K562 (cell line): ENCODE measurements at regions not wholly inside any gene's neighbourhood (a gene's known extent, or its start where the extent isn't known, plus 50 kb on each side); places are given as distances from the start of the nearest gene placed in this dataset.
A peak's percentile ranks its signal among the peaks of the same experiment; 100 is the strongest.

ENCODE experiments used
- ATAC-seq: fragments of 200-7000 bp; cut with Tn5 transposase; 3 replicates; pipeline ENCODE4 v1.9.1; 2020; ENCODE audit warnings: moderate library complexity
- BruUV-seq: library from RNA; stranded (reverse); fragments of 400-500 nt; replicated peaks from 2 replicates; lab custom pipeline; 2021; lab: Mats Ljungman, UMichigan
- CTCF ChIA-PET: fragments of 300-600 bp; formaldehyde crosslinking; extraction: SDS; loops from one replicate; lab custom pipeline; 2021; ENCODE audit warnings: low intra/inter-chr PET ratio; lab: Yijun Ruan, JAX
- POLR2A ChIA-PET: fragments of 300-600, 350-650 bp; sonication (Branson Sonifier 250); formaldehyde crosslinking; extraction: SDS; loops from one replicate; lab custom pipeline; 2021; ENCODE audit warnings: antibody characterized with exemption, inconsistent platforms; lab: Yijun Ruan, JAX
- DNase-seq, 4 experiments: peaks; one replicate each; pipeline versions ENCODE4 v3.0.0 to v3.0.0-alpha.2; 2011 to 2018; ENCODE audit warnings: low spot score in 3 of 4, mixed read lengths in 3 of 4; ENCODE audit errors: extremely low read depth in 1 of 4
- FAIRE-seq: peaks from 2 replicates; lab custom pipeline; 2011; peaks lifted over from hg19 to GRCh38; lab: Jason Lieb, UNC
- H2AFZ ChIP-seq: 2 replicates; pipeline ENCODE4 v1.6.0; 2011; ENCODE audit warnings: low read depth, low read length, control low read depth, inconsistent platforms
- H3K27ac ChIP-seq: fragments of 200-600 bp; 3 replicates; pipeline ENCODE4 v1.8.0; 2011; ENCODE audit warnings: low read depth, mild to moderate bottlenecking, control low read depth, inconsistent platforms, low read length, moderate library complexity, mixed read lengths; ENCODE audit errors: extremely low read depth
- H3K27me3 ChIP-seq, 2 experiments: fragments of 300-600 bp in 1 of 2; 2 replicates in 1 of 2; 3 replicates in 1 of 2; pipeline versions ENCODE4 v1.6.0 to v1.8.0; 2011; ENCODE audit warnings: inconsistent platforms in 2 of 2, low read length in 2 of 2, mild to moderate bottlenecking in 1 of 2, mixed read lengths in 1 of 2, moderate library complexity in 1 of 2; ENCODE audit not compliant: control insufficient read depth in 2 of 2, insufficient read depth in 2 of 2
- H3K36me3 ChIP-seq: fragments of 300-600 bp; 3 replicates; pipeline ENCODE4 v1.8.0; 2011; ENCODE audit warnings: mild to moderate bottlenecking, low read length, inconsistent platforms; ENCODE audit not compliant: control insufficient read depth, insufficient read depth
- H3K4me1 ChIP-seq, 2 experiments: fragments of 200-600 bp in 1 of 2; replicated peaks in 1 of 2; 2 replicates in 1 of 2; 3 replicates in 1 of 2; pipeline versions ENCODE4 v1.5.1 to v1.8.0; 2011; ENCODE audit warnings: inconsistent platforms in 2 of 2, low read length in 2 of 2, mild to moderate bottlenecking in 1 of 2, mixed read lengths in 1 of 2, moderate library complexity in 1 of 2; ENCODE audit not compliant: control insufficient read depth in 2 of 2, insufficient read depth in 2 of 2
- H3K4me2 ChIP-seq: 2 replicates; pipeline ENCODE4 v1.6.1; 2011; ENCODE audit warnings: low read length, control low read depth, inconsistent platforms, mixed read lengths; ENCODE audit not compliant: insufficient read depth
- H3K4me3 ChIP-seq: fragments of 200-600 bp; sonication (generic), shearing (Covaris generic); 2 replicates; pipeline ENCODE4 v1.5.1; 2016; ENCODE audit warnings: control low read depth, inconsistent platforms
- H3K79me2 ChIP-seq: fragments of 200-600 bp; 3 replicates; pipeline ENCODE4 v1.8.0; 2011; ENCODE audit warnings: low read length, inconsistent platforms; ENCODE audit not compliant: control insufficient read depth, insufficient read depth
- H3K9ac ChIP-seq, 2 experiments: 2 replicates each; pipeline versions ENCODE4 v1.6.0 to v1.6.1; 2011; ENCODE audit warnings: low read depth in 2 of 2, low read length in 2 of 2, control low read depth in 1 of 2, inconsistent platforms in 1 of 2, mild to moderate bottlenecking in 1 of 2, mixed read lengths in 1 of 2; ENCODE audit not compliant: insufficient read depth in 1 of 2
- H3K9me1 ChIP-seq: one replicate; pipeline ENCODE4 v1.6.0; 2011; ENCODE audit warnings: inconsistent platforms, mild to moderate bottlenecking, low read length, moderate library complexity; ENCODE audit not compliant: control insufficient read depth, insufficient read depth
- H3K9me3 ChIP-seq: replicated peaks from 2 replicates; pipeline ENCODE4 v1.5.1; 2011; ENCODE audit warnings: low read depth, low read length, inconsistent platforms; ENCODE audit not compliant: control insufficient read depth, insufficient read depth
- H4K20me1 ChIP-seq: replicated peaks from 2 replicates; pipeline ENCODE4 v1.6.1; 2011; ENCODE audit warnings: low read length, inconsistent platforms, mixed read lengths; ENCODE audit not compliant: control insufficient read depth, insufficient read depth
- CEBPG ChIP-seq, 3 experiments: fragments of 200-800 bp in 1 of 3; sonication (Bioruptor generic) in 1 of 3; sonication (generic) in 1 of 3; formaldehyde crosslinking in 1 of 3; IDR thresholded peaks in 2 of 3; conservative IDR thresholded peaks in 1 of 3; 2 replicates each; pipeline versions ENCODE4 v1.6.1 to v1.8.0; 2016 to 2022; ENCODE audit warnings: missing compliant biosample characterization in 2 of 3, missing genetic modification characterization in 2 of 3, mild to moderate bottlenecking in 1 of 3, missing genetic modification reagents in 1 of 3
- CHD2 ChIP-seq: IDR thresholded peaks from 2 replicates; pipeline ENCODE4 v1.6.1; 2011; ENCODE audit warnings: low read depth, low read length
- CREM ChIP-seq: IDR thresholded peaks from 2 replicates; pipeline ENCODE4 v1.6.1; 2014; ENCODE audit warnings: antibody characterized with exemption, low read depth
- HDAC1 ChIP-seq, 2 experiments: fragments of 450-650 bp; IDR thresholded peaks; 2 replicates each; pipeline ENCODE4 v1.6.1; 2016 to 2017; ENCODE audit warnings: inconsistent platforms in 1 of 2, mild to moderate bottlenecking in 1 of 2, moderate library complexity in 1 of 2
- IFI16 ChIP-seq: fragments of 250-450 bp; sonication (Bioruptor Pico); IDR thresholded peaks from 2 replicates; pipeline ENCODE4 v2.1.2; 2022; ENCODE audit warnings: mild to moderate bottlenecking, inconsistent platforms
- KAT8 ChIP-seq: fragments of 450-650 bp; IDR thresholded peaks from 2 replicates; pipeline ENCODE4 v1.6.1; 2016; ENCODE audit warnings: low read depth, mild to moderate bottlenecking
- POLR2G ChIP-seq: fragments of 200-400 bp; formaldehyde crosslinking; IDR thresholded peaks from 2 replicates; pipeline ENCODE4 v1.6.1; 2017; ENCODE audit warnings: low read depth, mild to moderate bottlenecking, antibody characterized with exemption, low read length, moderate library complexity
- TCF15 ChIP-seq: fragments of 250-450 bp; sonication (Bioruptor Pico); IDR thresholded peaks from 2 replicates; pipeline ENCODE4 v1.8.0; 2022; ENCODE audit warnings: moderate library complexity, mild to moderate bottlenecking, inconsistent platforms
- ZKSCAN1 ChIP-seq: fragments of 150-350 bp; IDR thresholded peaks from 2 replicates; pipeline ENCODE4 v1.6.1; 2016; ENCODE audit warnings: low read depth, low read length
- ZNF3 ChIP-seq: fragments of 250-450 bp; sonication (Bioruptor Pico); IDR thresholded peaks from 2 replicates; pipeline ENCODE4 v1.5.0; 2021; ENCODE audit warnings: mild to moderate bottlenecking, moderate library complexity
- ZNF407 ChIP-seq: fragments of 450-650 bp; IDR thresholded peaks from 2 replicates; pipeline ENCODE4 v1.6.1; 2016; ENCODE audit warnings: low read depth
- ZNF583 ChIP-seq: fragments of 250-450 bp; sonication (Bioruptor Pico); IDR thresholded peaks from 2 replicates; pipeline ENCODE4 v1.4.0; 2020
- ZNF75A ChIP-seq: fragments of 450-650 bp; formaldehyde crosslinking; IDR thresholded peaks from 2 replicates; pipeline ENCODE4 v1.4.0; 2020; ENCODE audit warnings: mild to moderate bottlenecking
- WGBS: fragments of 100-300 bp; shearing (Covaris generic); methylation state at CpG from one replicate; pipeline ENCODE4 v1.1.6; 2016; ENCODE audit warnings: low coverage, mixed read lengths; ENCODE audit not compliant: insufficient coverage; ENCODE audit errors: missing lambda C conversion rate; 5-methylcytosine and 5-hydroxymethylcytosine counted together
- in situ Hi-C: fragments of 300-500 bp; cut with MboI; formaldehyde crosslinking; loops from 4 replicates; pipeline ENCODE4 v1.15.0; 2018; ENCODE audit warnings: inconsistent platforms, mixed read lengths
- intact Hi-C: fragments of 100-400 bp; cut with micrococcal nuclease; formaldehyde crosslinking; loops from 2 replicates; pipeline ENCODE4 v1.14.2; 2022
- TF ChIP-seq, protein P1 (sequence below), 2 experiments: fragments of 250-450 bp in 1 of 2; fragments of 450-650 bp in 1 of 2; sonication (Bioruptor Pico) in 1 of 2; IDR thresholded peaks; 2 replicates each; pipeline versions ENCODE4 v1.6.1 to v1.8.0; 2016 to 2021; ENCODE audit warnings: mild to moderate bottlenecking in 2 of 2, moderate library complexity in 2 of 2, missing compliant biosample characterization in 1 of 2, missing genetic modification characterization in 1 of 2

DNA sequence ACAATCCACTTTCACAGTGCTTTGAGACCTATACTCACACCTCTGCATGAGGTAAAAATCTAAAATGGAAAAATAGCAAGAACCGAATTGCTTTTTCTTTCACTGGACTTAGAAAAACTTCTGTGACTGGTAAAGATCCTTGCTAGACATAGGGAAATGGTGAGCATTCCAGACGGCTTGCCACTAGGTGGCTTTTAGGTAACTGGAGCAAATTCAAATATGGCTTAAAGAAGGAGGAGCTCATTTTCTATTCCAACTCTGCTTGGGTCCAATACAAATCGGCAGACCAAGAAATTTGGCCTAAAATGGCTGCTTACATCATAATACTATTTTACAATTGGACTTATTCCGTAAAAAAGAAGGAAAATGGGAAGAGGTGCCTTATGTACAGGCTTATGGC, 977.9 kb downstream of the ADGRL2 start:
- intact Hi-C loops: no loop called here
- in situ Hi-C loops: no loop called here

More for the DNA sequence above, 977.9 kb downstream of the ADGRL2 start:
- no peak for FAIRE-seq
- H3K9ac ChIP-seq: no peak overlapping the region
- H3K4me1 ChIP-seq: no peaks in the 10 kb centered on the region
- no peaks in the 10 kb centered on the region for H3K9me3 ChIP-seq
- no peak overlapping the region for H2AFZ ChIP-seq
- H3K9me1 ChIP-seq: no peaks in the 10 kb centered on the region
- TF ChIP-seq ZNF583 (CRISPR knock-in tag) (no peak), IFI16 (CRISPR knock-in tag) (no peak), KAT8 (no peak), CHD2 (no peak), TCF15 (CRISPR knock-in tag) (no peak), ZNF75A (CRISPR knock-in tag) (no peak), POLR2G (no peak), HDAC1 (IDR thresholded peaks at IDR 0.05) (no peak), CEBPG (CRISPR knock-in tag; IDR thresholded peaks at IDR 0.05) (no peak), CEBPG (tag; conservative IDR thresholded peaks at IDR 0.05 in 1 of 2, IDR thresholded peaks at IDR 0.05 in 1 of 2) (no peak), ZNF407 (no peak), ZNF3 (CRISPR knock-in tag) (no peak), ZKSCAN1 (no peak), CREM (no peak)
- TF ChIP-seq, protein P1, sequence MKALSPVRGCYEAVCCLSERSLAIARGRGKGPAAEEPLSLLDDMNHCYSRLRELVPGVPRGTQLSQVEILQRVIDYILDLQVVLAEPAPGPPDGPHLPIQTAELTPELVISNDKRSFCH (CRISPR knock-in tag; IDR thresholded peaks at IDR 0.05): no peak
- TF ChIP-seq, protein P1 (tag; IDR thresholded peaks at IDR 0.05): no peak
- no TSS peak for BruUV-seq
- H3K4me3 ChIP-seq: no peak overlapping the region
- no peaks in the 10 kb centered on the region for H3K27me3 ChIP-seq
- no peak overlapping the region for H3K4me2 ChIP-seq
- H3K36me3 ChIP-seq: no peaks in the 10 kb centered on the region
- peak in 2 of 4 experiments; percentile 11 to 13 for DNase-seq
- POLR2A ChIA-PET: no interaction called here
- H4K20me1 ChIP-seq: no peaks in the 10 kb centered on the region
- WGBS: 0% methylated on average over 4 of the region's 4 CpGs
- no peak for ATAC-seq
- no peak overlapping the region for H3K27ac ChIP-seq
- H3K79me2 ChIP-seq: no peaks in the 10 kb centered on the region
- CTCF ChIA-PET: no interaction called here
